ENCODE measurements at regions not wholly inside any gene's neighbourhood (a gene's known extent, or its start where the extent isn't known, plus 50 kb on each side); places are given as distances from the start of the nearest gene placed in this dataset.

- no peak for DNase-seq (ENCODE audit: low spot score)
Observed at GRCh38 chr21:21722731-21723130, 724.5 kb downstream of the NCAM2 start.

- no peak for DNase-seq (ENCODE audit: low spot score)
Observed at GRCh38 chr21:21730512-21730911, 732.3 kb downstream of the NCAM2 start.

DNA sequence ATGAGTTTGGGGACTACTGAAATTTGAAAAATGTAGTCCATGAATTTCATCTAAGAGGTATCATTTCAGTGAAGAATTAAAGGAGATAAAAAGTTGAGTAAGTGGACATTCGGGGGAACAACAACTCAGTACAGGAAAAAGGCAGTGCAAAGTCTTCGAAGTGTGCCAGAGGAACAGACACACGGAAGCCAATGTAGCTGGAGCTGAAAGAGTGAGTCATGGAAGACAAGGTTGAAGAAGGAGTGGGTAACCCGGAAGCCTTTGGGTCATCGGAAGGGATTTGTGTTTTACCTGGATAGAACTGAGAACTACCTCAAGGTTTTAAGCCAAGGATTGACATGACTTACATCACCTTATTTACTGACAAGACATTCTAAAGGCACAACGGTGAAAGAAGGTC is 733.4 kb downstream of the NCAM2 start:
- no peak for DNase-seq (ENCODE audit: low spot score)

GRCh38 chr21:21734088-21734487 is 735.9 kb downstream of the NCAM2 start:
- no peak for DNase-seq (ENCODE audit: low spot score)

GRCh38 chr21:21737186-21737585 is 739.0 kb downstream of the NCAM2 start:
- no peak for DNase-seq (ENCODE audit: low spot score)

DNA sequence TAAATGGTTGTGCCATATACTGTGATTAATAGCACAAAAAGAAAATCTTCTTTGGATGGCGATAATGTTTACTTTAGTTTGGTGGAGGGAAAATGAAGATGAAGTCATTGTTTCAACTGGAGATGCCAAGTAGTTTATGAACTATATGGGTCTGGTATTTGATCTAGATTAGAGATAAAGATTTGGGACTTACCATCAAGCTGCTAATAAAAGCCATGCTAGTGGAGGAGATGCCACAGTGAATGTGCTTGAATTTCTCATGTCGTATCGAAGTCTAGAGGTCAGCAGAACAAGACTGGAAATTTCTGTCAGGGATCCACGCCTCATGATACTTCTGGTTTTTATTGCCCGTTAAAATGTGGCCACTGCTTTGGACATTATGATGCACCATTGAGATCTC is 742.0 kb downstream of the NCAM2 start:
- DNase-seq (ENCODE audit: low spot score): no peak

- DNase-seq (ENCODE audit: low spot score): no peak
Observed at GRCh38 chr21:21750124-21750825, 752.1 kb downstream of the NCAM2 start.

DNA sequence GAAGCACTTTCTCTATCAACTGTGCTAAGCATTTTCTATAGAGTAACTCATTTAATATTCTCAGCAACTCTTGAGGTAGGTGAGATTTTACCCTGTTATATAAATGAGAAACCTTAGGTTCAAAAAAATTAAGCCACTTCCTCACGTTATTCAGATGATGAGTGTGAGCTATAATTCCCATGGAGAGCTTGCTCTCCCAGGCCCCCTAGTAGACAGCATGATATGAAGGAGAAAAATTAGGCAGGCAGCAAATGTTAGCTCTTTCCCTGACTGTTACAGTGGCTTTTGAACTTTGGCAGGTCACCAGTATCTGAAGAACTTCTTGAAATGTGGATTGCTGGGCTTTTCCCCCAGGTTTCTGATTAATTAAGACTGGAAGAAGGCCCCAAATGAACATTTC is 753.1 kb downstream of the NCAM2 start:
- no peak for DNase-seq (ENCODE audit: low spot score)

GRCh38 chr21:21762855-21763254 is 764.6 kb downstream of the NCAM2 start:
- no peak for DNase-seq (ENCODE audit: low spot score)

- no peak for DNase-seq (ENCODE audit: low spot score)
Observed at GRCh38 chr21:21764281-21764680, 766.1 kb downstream of the NCAM2 start.

GRCh38 chr21:21767276-21767675 is 769.1 kb downstream of the NCAM2 start:
- no peak for DNase-seq (ENCODE audit: low spot score)

GRCh38 chr21:21788591-21788990 is 790.4 kb downstream of the NCAM2 start:
- DNase-seq (ENCODE audit: low spot score): no peak

GRCh38 chr21:21801921-21802320 is 803.7 kb downstream of the NCAM2 start:
- no peak for DNase-seq (ENCODE audit: low spot score)

GRCh38 chr21:21806711-21807597 is 808.7 kb downstream of the NCAM2 start:
- no peak for DNase-seq (ENCODE audit: low spot score)

GRCh38 chr21:21807598-21807903 is 809.3 kb downstream of the NCAM2 start:
- no peak for DNase-seq (ENCODE audit: low spot score)

DNA sequence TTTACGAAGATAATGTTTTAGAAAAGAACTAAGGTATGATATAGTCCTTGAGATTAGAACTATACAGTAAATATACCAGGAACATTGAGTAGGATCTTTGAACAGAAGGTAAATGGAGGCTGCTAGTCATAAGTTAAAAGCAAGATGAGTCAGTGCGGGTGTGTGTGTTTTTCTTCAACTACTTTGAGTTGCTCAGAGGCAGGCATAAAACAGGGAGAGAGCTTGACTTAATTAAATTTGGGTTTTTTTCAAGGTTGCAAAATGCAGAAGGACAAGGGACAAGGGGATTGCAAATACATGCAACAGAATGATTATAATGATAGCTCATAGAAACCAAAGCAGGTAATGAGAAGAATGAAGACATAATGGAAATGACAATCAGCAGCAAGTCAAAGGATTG is 815.1 kb downstream of the NCAM2 start:
- DNase-seq (ENCODE audit: low spot score): no peak

DNA sequence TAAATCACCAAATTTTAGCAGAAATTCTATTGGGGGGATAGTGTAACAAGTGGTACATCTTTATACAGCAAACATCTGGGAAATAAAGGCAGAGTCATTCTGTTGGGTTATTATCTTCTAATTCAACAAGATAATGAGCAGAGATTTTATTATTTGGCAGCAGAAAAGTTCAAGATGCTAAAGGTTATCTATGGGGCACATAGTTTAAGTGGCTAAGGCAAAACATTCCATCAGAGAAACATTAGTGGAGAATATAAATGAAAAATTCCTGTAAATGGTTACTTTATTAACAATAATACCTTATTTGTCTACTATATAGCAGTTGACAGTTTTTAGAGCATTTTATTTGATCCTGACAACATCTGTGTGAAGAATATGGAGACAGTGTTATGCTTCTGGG is 815.7 kb downstream of the NCAM2 start:
- no peak for DNase-seq (ENCODE audit: low spot score)

- DNase-seq (ENCODE audit: low spot score): no peak
Observed at GRCh38 chr21:21816778-21817177, 818.6 kb downstream of the NCAM2 start.

- DNase-seq (ENCODE audit: low spot score): no peak
Observed at GRCh38 chr21:21818898-21819297, 820.7 kb downstream of the NCAM2 start.

- DNase-seq (ENCODE audit: low spot score): no peak
Observed at GRCh38 chr21:21828130-21828529, 829.9 kb downstream of the NCAM2 start.

- DNase-seq (ENCODE audit: low spot score): no peak
Observed at GRCh38 chr21:21831036-21831435, 832.8 kb downstream of the NCAM2 start.

DNA sequence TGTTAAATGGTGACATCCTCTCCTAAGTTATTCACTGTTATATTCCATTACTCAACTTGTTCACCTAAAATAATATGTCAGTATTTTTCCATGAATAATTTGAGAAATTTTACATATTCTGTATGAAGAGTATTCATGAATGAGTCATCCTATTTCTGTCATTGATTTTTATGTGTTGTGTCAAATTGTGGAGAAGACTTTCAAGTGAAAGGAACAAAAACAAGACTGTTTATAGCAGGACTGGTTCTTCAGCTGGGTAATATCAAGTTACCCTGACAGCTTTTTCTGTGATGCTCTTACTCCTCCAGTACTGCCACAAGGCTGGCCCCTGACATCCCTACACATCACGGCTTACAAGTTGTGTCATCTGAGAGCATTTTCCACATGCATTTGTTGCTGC is 847.7 kb downstream of the NCAM2 start:
- DNase-seq (ENCODE audit: low spot score): no peak

- DNase-seq (ENCODE audit: low spot score): no peak
Observed at GRCh38 chr21:21851205-21851604, 853.0 kb downstream of the NCAM2 start.

GRCh38 chr21:21851657-21852056 is 853.4 kb downstream of the NCAM2 start:
- DNase-seq (ENCODE audit: low spot score): no peak

Data from LoVo (cell line).